SK-N-SH (cell line): ENCODE measurements at regions not wholly inside any gene's neighbourhood (a gene's known extent, or its start where the extent isn't known, plus 50 kb on each side); places are given as distances from the start of the nearest gene placed in this dataset.

Experiments used
- ELF1 ChIP-seq: IDR thresholded peaks from 2 replicates; pipeline ENCODE4 v1.4.0; 2012
- RFX5 ChIP-seq: IDR thresholded peaks from 2 replicates; pipeline ENCODE4 v1.6.1; 2012; ENCODE audit warnings: mild to moderate bottlenecking, improper control_type of control experiment, low read length

GRCh38 chrX:925652-926061 lies 286.8 kb downstream of the CRLF2 start:
- TF ChIP-seq ELF1 (no peak), RFX5 (no peak)
